ENCODE measurements at regions not wholly inside any gene's neighbourhood (a gene's known extent, or its start where the extent isn't known, plus 50 kb on each side); places are given as distances from the start of the nearest gene placed in this dataset.

DNA sequence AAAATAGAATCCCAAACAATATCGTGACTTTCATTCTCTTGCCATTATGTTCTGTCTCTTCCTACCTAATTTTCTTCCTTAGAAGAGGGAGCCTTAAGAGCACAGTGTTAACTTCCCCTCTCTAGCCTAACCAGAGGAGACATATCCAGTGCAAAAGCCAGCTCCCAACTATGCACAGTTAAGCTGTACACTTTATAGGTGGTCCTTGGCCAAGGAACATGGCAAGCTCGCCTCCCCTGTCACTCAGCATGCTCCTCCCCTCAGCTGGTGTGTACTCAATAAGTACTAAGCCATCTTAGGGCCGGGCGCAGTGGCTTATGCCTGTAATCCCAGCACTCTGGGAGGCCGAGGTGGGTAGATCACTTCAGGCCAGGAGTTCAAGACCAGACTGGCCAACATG lies 255.1 kb upstream of the TMPO start:
- DNase-seq (ENCODE audit: low read depth, low spot score), result no peak

DNA sequence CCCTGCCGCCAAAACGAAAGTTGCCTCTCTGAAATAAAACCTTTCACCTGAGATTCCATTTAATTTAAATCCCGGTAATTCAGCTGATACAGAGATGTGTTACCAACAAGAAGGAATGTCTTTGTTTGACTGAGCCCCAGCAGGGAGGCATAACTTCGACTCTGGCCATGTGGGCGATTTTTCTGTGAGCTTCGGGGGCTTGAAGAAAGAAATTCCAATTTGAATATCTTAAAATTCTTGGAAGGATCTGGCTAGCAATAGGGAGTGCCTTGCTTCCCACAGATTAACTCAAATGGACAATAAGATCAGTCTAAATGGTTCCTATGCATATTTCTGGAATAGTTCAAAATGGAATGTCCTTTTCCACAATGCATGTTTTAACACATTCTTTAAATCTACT lies 252.5 kb upstream of the TMPO start:
- DNase-seq (ENCODE audit: low read depth, low spot score), result peak; percentile 15

DNA sequence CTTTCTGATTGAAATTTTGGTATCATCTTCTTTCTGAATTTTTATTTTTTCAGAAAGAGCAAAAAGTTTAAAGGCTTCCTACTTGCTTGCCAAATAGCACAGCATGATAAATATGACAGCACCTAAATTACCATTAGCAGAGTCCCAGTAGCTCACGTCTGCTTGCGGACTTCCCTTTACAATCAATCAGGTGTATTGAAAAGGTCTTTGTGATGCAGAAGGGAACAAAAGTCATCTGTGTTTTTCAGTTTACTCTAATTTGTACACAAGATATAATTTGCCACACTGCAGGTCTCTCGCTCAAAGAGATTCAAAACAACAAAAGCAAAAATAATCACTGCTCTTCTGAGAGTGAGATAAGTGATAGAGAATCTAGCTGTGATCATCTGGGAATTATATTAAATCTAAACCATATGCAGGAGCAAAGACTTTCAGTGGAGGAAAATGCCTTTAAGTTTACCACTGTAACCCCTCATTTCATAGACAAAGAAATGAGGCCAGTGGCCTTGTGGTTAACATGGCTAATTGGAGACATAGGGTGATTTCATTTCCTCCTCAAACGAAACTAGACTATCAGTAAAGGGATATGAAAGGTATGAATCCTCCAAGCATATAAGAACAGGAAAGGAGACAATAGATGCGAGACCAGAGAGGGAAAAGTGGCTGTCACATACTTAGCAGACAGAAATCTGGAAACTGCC lies 240.8 kb upstream of the TMPO start:
- no peak for DNase-seq (ENCODE audit: low read depth, low spot score)

DNA sequence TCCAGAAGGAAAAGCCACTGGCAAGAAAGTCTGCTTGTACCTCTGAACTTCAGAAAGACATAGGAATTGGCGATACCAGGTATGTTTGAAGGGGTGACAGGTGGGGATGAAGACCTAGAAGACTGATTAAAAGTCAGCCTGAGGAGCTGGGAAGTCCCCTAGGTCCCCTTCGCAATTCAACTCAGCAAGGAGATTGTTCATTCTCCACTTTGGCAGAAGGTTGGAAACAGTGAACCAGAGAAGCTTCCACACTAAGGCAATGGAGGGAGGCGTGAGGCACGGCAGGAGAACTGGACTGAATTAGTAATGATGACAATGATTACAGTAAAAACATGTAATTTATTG lies 240.3 kb upstream of the TMPO start:
- DNase-seq (ENCODE audit: low read depth, low spot score), result no peak

DNA sequence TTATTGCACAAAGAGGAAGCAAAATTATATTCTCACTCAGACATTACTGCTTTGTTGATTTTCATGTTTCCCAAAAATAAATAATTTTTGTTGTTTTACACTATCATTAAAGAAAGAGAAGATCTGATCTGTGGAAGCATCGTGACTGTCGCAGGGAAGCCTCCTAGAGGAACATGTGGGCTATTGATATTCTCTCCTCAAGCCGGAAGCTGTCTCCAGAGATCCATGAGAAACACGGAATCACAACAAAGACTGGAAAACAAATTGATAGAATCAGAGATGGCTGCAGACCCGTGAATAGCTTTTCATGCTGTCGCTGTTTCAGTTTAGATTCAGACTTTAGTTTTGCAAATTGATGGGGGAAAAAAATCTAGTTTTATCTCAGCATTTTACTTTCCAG lies 235.2 kb upstream of the TMPO start:
- no peak for DNase-seq (ENCODE audit: low read depth, low spot score)

DNA sequence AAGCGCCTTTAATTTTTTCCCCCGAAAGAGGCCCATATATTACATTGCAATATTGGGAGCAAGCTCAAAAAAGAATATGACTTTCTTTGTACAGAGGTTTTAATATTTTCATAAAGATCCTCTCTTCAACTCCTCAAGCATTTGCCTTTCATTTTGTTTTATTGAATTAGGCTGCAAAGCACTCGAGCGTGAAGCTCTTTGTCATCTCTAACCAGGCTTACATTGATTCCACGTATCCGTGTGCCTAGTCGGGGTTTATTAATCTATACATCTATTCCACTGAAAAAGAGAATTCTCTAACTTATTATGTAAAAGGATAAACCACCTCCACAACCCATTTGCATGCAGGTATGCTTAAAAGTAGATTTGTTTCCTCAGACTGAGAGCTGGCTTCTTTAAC lies 234.8 kb upstream of the TMPO start:
- no peak for DNase-seq (ENCODE audit: low read depth, low spot score)

DNA sequence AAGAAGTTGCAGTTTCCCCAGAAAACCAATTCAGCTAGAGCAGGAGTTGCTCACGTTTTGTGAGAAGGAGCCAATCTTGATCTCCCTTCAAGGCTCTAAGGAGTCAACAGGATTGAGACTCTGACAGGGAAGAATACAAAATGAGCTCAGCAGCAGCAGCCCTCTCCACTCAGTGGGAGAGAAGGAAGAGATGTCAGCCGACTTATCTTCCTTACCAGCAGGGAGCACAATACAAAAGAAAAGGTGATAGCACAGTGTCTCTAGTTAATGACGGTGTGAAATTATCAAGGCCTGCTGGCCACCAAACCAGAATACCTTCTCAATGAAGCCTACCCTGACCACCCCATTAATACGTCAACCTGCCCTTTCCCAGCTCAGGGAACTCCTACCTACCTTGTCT lies 223.6 kb upstream of the TMPO start:
- peak; percentile 9 for DNase-seq (ENCODE audit: low read depth, low spot score)

DNA sequence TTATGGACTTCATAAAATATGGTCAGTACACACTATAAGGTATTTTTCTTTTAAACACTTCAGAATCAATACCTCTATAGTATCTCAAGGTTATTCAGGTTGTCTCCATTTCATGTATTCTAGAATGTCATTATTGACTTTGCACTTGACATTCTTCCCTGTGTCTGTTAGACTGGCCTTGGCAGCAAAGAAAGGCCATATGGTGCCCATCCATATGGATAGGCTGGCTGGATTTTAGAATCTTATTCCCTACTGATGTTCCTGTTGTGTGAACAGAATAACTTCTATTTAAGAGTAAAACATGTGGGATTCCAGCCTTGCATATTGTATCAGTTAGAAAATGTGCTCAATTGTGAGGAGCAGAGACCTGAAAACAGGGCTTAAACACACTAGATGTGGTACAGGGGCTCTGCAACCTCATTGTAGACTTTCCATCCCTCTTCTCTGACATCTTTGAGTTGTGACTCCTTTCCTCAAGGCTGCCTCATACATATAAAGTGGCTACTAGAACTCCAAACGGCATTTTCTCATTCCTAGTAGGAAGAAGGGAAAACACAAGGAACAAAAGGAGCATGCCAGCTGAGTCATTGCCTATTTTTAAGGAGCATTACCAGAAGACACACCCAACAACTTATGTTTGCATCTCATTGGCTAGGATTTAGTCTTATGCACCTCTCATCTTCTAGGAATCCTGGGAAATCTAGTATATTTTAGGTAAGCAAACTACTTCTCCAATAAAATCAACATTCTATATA lies 221.2 kb upstream of the TMPO start:
- DNase-seq (ENCODE audit: low read depth, low spot score), result no peak

DNA sequence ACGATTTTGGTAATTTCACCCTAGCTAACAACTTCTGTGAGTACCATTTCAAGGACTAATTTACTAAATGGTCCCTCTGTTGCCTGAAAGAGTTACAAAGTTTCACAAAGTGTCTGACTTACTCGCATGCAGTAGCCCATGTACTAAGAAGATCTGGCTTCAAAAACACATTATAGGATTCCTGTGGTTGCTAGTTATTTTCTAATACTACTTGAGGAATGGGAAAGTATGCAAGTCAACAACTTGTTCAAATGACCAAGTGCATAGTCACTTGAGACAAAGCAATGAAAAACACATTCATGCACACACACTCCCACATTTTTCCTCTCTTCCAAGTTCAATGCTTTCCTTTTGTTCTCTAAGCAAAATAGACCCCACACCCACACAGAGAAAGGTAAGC lies 219.7 kb upstream of the TMPO start:
- no peak for DNase-seq (ENCODE audit: low read depth, low spot score)

DNA sequence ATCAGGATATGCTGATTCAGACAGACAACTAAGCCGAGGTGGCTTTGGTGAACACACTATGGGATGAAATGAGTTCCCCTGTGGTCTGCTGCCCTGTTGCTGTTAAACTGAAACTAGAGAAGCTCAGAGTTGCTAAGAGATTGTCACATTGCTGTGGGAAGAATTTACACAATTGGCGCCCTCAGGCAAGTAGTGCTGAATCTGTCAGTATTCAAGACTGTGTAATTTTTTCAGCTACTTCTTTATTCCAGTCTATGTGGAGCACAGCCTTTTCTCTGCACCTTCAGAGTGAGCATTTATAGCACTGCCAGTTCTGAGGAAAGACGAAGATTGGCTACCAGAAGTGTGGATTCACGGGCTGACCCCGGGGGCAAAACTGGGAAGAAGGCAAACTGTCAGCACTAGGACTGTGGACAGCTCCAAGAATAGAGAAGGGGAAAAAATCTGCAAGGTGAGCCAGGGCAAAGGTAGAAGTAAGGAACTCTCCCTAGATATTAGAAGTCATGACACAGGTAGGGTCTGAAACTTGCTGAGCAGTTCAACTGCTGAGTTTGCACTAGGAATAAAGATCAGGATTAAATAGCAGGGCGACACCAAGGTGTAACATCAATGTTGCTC lies 218.8 kb upstream of the TMPO start:
- DNase-seq (ENCODE audit: low read depth, low spot score), result no peak

DNA sequence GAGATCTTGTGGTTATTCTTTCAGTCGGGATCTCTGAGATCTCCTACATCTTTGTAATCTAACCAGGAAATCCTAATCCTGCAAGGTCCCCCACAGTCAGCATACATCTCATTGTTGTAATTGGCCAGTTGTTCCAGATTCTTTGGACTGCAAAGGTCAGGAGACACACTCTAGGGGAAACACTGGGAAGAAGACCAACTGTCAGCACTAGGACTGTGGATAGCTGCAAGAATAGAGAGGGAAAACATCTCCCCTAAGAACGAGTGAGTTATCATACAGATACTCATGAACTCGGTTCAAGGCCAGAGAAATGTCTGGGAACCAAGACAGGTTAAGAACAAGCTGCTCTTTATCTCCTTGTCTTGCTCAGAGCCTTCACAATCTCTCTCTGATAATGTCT lies 217.9 kb upstream of the TMPO start:
- no peak for DNase-seq (ENCODE audit: low read depth, low spot score)

DNA sequence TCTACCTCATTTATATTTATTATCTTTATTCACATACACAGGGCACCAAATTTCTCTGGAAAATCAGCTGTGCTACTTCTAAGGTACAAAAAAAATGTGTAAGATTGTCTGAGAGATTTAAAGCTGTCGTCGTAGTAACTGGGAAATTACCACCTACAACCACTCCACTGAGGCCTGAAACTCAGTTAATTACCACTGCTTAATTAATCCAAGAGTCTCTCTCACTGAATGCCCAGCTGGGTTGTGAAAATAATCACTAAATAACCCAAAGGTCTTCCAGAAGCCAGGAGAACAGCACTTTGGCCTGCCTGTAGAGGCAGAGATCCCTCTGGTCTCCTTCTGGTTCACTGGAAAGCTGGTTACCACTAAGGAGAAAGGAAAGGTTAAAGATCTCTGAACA lies 207.2 kb upstream of the TMPO start:
- DNase-seq (ENCODE audit: low read depth, low spot score), result no peak

DNA sequence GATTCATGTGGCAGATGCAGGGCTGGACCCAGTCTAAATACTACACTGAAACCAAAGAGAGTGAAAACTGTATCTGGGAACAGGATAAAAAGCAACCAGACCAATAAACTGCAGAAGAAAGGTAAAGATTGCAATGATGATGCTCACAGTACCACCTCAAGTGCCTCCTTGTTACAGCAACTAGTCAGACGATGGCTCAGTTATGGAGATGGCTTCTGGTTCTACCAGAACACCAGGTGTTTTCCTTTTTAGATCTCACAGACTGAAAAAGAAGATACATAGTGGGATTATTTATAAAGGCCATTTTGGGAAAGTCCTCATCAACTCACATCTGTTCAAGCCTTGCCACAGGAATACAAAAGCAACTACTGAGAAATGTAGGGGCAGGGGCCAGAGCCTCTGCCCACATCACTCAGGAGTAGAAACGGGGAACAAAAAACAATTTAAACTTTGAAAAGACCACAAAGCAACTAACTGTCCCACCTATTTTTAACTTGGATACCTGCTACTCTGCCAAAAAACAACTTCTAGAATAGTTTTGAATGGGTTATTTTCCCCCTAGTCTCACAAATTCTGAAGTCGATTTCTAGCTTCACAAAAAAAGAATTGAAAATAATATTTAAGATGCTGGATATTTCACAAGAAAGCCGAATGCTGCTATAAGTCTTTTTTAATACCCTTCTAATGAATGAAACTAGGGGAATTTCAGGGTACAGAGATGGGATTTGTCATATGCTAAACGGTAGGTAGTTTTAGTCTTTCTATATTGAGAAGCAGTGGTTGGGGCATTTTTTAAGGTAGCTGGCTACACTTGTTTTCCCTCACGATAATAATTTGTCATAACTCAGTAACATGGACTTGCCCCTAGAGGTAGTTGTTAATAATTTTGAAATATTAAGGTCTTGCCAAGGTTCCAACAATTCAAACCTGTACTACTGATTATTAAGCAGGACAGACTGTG lies 197.2 kb upstream of the TMPO start:
- DNase-seq (ENCODE audit: low read depth, low spot score), result no peak

DNA sequence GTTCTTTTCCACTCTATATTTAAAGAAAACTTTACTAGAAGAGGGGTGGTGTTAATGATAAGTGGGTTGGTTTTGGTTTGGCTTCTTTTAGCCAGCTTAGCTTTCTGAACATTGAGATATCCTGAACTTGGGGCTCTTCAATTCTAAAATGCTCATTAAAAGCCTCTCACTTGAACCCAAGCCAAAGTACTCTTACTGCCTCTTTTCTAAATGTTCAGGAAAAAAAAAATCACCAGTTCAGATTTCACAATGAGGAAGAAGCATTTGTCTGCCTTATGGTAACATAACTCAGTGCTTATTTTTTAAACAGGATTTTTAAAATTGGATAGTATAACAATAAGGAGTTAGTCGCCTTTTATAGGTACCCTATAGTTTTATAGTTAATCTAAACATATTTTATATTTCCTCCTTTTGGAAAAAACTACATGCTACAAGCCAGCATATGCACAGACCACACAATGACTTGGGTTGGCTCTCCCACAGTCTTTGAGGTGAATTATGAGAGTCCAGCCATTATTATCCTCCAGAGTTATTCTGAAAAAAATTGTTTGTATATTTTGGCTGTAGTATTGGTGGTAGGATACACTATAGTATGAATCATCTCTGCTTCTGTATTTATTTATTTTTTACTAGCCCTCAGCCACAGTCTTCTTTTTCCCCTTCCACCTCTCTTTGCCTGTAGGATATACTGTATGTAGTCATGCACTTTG lies 195.5 kb upstream of the TMPO start:
- no peak for DNase-seq (ENCODE audit: low read depth, low spot score)

DNA sequence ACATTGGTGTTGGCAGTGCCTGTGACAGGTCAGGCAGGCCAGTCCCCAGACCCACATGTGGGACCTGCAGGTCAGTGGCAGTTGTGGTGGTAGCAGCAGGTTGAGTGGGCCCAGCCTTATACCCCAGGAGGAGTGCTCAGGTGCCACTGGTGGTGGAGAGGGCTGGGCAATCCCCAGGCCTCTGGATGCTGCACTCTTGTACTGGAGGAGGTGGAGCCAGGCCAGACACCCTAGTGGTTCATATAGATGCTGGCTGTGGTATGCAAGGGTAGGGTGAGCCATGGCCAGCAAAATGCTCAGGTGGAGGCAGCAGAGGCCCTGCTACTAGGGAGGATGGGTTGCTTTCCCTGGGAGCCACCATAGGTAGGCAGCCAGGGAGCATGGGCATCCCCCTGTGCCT lies 190.4 kb upstream of the TMPO start:
- no peak for DNase-seq (ENCODE audit: low read depth, low spot score)

DNA sequence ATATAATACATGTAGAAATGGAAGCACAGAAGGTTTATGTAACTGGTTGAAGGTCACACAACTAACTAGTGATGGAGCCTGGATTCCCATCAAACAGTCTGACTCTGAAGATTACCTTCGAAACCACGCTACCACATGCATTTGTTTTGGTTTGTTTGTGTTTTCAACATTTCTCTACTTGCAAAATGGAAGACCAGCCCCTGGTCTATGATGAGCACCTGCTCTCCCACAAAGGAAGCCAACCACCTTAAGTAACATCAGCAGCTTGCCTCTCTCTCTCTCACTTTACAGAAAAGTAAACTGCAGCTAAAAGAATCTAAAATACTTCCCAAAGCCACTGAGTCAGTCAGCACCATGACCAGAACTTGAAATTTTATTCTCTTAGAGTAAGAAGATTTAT lies 186.9 kb upstream of the TMPO start:
- no peak for DNase-seq (ENCODE audit: low read depth, low spot score)

DNA sequence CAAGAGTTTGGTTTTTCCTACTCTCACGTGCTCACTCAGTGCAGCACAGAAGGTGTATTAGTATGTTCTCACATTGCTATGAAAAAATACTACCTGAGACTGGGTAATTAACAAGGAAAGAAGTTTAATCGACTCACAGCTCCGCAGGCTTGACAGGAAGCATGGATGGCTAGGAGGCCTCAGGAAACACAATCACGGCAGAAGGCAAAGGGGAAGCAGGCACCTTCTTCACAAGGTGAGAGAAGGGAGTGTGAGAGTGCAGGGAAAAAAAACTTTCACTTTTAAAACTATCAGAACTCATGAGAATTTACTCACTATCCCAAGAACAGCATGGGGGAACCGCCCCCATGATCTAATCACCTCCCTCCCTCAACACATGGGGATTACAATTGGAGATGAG lies 185.8 kb upstream of the TMPO start:
- no peak for DNase-seq (ENCODE audit: low read depth, low spot score)

DNA sequence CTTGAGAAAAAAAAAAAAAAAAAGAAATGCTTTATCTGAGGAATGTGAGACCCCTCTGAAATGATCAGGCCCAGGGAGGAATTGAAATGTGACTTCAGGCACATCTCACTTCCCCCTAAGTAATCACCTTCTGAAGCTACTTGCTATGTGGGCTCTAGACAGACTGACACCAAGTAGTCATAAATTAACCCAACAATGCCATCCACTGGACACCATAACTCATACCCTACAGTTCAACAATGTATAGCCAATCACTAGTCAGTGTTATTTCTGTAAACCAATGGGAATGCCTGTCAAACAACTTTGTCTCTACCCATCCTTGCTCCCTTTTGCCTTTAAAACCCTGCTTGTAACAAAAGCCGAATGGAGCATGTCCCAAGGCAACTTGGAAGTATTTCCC lies 182.7 kb upstream of the TMPO start:
- DNase-seq (ENCODE audit: low read depth, low spot score), result no peak

DNA sequence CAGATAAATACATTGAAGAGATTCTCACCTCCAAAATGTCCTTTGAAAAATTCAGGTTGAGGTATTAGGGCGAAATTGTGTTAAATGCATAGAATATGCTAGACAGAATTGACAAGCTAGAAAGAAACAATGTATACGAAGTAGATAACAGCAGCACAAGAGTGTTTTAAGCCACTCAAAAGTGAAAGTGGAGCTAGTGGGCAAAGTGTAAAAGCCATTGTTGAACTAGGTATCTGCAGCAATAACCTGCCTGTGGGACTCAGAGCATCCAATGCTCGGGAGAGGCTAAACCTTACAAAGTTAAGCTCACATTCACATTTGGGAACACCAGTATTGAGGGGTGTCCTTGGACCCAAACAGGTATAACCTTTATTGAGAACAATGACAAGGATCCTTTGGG lies 180.6 kb upstream of the TMPO start:
- DNase-seq (ENCODE audit: low read depth, low spot score), result no peak

DNA sequence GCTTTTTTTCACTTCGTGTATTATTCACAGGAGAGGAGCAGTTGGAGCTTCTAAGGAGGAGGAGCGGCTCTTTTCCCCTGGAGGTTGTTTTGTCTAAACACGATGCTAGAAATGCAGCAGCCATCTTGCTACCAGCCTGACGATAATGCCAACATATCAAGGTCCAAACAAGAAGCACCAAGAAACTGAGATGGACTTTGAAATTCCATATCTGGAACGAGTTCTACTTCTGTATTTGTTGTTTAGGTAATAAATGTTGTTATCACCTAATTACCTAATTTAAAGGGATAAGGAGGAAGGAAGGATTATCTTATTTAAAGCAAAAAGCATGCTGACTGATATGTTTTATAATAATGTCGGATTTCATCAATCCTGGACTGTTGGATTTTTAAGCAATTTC lies 174.4 kb upstream of the TMPO start:
- no peak for DNase-seq (ENCODE audit: low read depth, low spot score)

DNA sequence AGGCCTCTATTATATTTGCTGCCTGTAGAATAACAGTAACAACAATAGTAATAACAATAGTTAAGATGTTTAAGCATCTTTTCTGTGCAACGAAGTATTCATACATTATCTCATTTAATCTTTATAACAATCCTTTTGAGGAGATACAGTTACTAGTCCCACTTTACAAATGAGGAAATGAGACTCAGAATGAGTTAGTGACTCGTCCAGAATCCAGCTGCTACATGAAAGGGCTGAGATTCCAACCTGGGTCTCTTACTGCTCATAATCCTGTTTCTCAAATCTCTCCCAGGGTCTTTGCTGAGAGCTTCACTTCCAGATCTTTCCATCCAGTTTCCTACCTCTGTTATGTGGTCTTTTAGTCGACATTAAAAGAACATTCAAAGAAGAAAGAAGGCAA lies 173.7 kb upstream of the TMPO start:
- DNase-seq (ENCODE audit: low read depth, low spot score), result no peak

Measured in iPS DF 19.7 (cell line).